Endodermal cell (in vitro differentiated cells): ENCODE measurements at regions not wholly inside any gene's neighbourhood (a gene's known extent, or its start where the extent isn't known, plus 50 kb on each side); places are given as distances from the start of the nearest gene placed in this dataset.

ENCODE experiments used
- DNase-seq: peaks from one replicate; pipeline ENCODE4 v3.0.0-alpha.2; 2017
- H3K27ac ChIP-seq: 2 replicates; pipeline ENCODE4 v1.5.1; 2013; ENCODE audit warnings: mild to moderate bottlenecking, low read depth, low read length, moderate library complexity
- H3K27me3 ChIP-seq: 2 replicates; pipeline ENCODE4 v1.6.1; 2013; ENCODE audit warnings: mild to moderate bottlenecking, low read length, moderate library complexity; ENCODE audit not compliant: insufficient read depth, control insufficient read depth, poor library complexity, severe bottlenecking
- H3K36me3 ChIP-seq: 2 replicates; pipeline ENCODE4 v1.7.0; 2013; ENCODE audit warnings: mild to moderate bottlenecking, low read length, moderate library complexity; ENCODE audit not compliant: control insufficient read depth, insufficient read depth
- H3K4me1 ChIP-seq: one replicate; pipeline ENCODE4 v1.7.0; 2013; ENCODE audit warnings: low read length; ENCODE audit not compliant: control insufficient read depth, insufficient read depth
- H3K4me3 ChIP-seq: 2 replicates; pipeline ENCODE4 v1.5.1; 2013; ENCODE audit warnings: mild to moderate bottlenecking, low read length, moderate library complexity
- H3K9ac ChIP-seq: 2 replicates; pipeline ENCODE4 v1.6.1; 2013; ENCODE audit warnings: mild to moderate bottlenecking, low read length, moderate library complexity; ENCODE audit not compliant: poor library complexity, severe bottlenecking; ENCODE audit errors: extremely low read depth
- H3K9me3 ChIP-seq: 2 replicates; pipeline ENCODE4 v1.6.1; 2013; ENCODE audit warnings: mild to moderate bottlenecking, low read length, moderate library complexity; ENCODE audit not compliant: control insufficient read depth
- H3K27ac Mint-ChIP-seq: 2 replicates; pipeline ENCODE4 v1.8.0; 2020; ENCODE audit warnings: mixed read lengths
- H3K27me3 Mint-ChIP-seq: 2 replicates; pipeline ENCODE4 v1.8.0; 2021; ENCODE audit warnings: mild to moderate bottlenecking, mixed read lengths; ENCODE audit not compliant: insufficient read depth
- H3K36me3 Mint-ChIP-seq: 2 replicates; pipeline ENCODE4 v1.8.0; 2020; ENCODE audit warnings: low read depth, mixed read lengths
- H3K4me1 Mint-ChIP-seq: 2 replicates; pipeline ENCODE4 v1.8.0; 2020; ENCODE audit warnings: mixed read lengths
- H3K4me3 Mint-ChIP-seq: 2 replicates; pipeline ENCODE4 v1.8.0; 2020; ENCODE audit warnings: mild to moderate bottlenecking, moderate library complexity, mixed read lengths
- H3K9me3 Mint-ChIP-seq: 2 replicates; pipeline ENCODE4 v1.8.0; 2020; ENCODE audit warnings: mild to moderate bottlenecking, mixed read lengths
- WGBS, 2 experiments: methylation state at CpG; one replicate each; pipeline versions ENCODE4 v1.1.5 to v1.1.7; 2013; ENCODE audit warnings: missing lambda C conversion rate in 2 of 2, mixed read lengths in 1 of 2; ENCODE audit not compliant: insufficient coverage in 1 of 2, insufficient read length in 1 of 2; 5-methylcytosine and 5-hydroxymethylcytosine counted together
- TF ChIP-seq, protein P1 (sequence below): fragments of 200-600 bp; sonication (generic); conservative IDR thresholded peaks from 2 replicates; pipeline ENCODE4 v1.5.0; 2021; ENCODE audit warnings: antibody characterized with exemption, mild to moderate bottlenecking

DNA sequence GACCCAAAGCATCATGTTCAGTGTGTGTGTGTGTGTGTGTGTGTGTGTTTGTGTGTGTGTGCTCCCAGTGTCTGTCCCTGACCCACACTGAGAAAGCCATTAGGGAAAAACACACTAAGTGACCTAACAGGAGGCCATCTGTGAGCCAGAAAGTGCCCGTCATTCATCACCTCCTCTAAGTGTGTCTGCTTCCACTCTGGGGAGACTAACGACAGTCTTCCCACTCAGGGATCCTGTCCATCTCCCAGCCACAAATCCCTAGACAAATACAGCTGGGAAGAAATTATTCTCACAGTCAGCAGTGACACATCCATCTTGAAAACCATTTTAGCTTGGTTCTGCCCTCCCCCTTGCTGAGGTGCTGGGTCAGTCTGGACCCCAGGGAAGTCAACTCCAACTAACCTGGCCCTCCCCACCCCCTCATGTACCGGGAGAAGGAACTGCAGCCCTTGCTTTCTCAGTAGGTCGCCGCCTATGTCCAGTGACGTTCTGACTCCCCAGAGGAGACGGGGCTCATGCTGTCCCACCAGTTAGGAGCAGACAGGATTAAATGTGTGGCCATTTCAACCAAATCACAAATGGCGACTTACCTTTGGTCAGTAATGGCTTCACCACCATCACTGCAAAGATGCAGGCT is 296.5 kb upstream of the ZNF32 start:
- TF ChIP-seq, protein P1, sequence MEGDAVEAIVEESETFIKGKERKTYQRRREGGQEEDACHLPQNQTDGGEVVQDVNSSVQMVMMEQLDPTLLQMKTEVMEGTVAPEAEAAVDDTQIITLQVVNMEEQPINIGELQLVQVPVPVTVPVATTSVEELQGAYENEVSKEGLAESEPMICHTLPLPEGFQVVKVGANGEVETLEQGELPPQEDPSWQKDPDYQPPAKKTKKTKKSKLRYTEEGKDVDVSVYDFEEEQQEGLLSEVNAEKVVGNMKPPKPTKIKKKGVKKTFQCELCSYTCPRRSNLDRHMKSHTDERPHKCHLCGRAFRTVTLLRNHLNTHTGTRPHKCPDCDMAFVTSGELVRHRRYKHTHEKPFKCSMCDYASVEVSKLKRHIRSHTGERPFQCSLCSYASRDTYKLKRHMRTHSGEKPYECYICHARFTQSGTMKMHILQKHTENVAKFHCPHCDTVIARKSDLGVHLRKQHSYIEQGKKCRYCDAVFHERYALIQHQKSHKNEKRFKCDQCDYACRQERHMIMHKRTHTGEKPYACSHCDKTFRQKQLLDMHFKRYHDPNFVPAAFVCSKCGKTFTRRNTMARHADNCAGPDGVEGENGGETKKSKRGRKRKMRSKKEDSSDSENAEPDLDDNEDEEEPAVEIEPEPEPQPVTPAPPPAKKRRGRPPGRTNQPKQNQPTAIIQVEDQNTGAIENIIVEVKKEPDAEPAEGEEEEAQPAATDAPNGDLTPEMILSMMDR: no peak
- DNase-seq: peak; percentile 35
- H3K9me3 Mint-ChIP-seq: peaks cover 2% of the 10 kb centered on the region
- H3K4me3 Mint-ChIP-seq: no peak overlapping the region
- Histone ChIP-seq H3K4me3 (no peak overlapping the region), H3K9me3 (no peaks in the 10 kb centered on the region), H3K4me1 (no peaks in the 10 kb centered on the region), H3K27me3 (no peaks in the 10 kb centered on the region), H3K36me3 (no peaks in the 10 kb centered on the region), H3K27ac (no peak overlapping the region), H3K9ac (no peak overlapping the region)
- WGBS, 2 experiments: 93 to 94% methylated on average over 4 to 8 of the region's 8 CpGs
- peaks cover under 1% of the 10 kb centered on the region for H3K4me1 Mint-ChIP-seq
- H3K27me3 Mint-ChIP-seq: no peaks in the 10 kb centered on the region
- H3K27ac Mint-ChIP-seq: no peak overlapping the region
- no peaks in the 10 kb centered on the region for H3K36me3 Mint-ChIP-seq

DNA sequence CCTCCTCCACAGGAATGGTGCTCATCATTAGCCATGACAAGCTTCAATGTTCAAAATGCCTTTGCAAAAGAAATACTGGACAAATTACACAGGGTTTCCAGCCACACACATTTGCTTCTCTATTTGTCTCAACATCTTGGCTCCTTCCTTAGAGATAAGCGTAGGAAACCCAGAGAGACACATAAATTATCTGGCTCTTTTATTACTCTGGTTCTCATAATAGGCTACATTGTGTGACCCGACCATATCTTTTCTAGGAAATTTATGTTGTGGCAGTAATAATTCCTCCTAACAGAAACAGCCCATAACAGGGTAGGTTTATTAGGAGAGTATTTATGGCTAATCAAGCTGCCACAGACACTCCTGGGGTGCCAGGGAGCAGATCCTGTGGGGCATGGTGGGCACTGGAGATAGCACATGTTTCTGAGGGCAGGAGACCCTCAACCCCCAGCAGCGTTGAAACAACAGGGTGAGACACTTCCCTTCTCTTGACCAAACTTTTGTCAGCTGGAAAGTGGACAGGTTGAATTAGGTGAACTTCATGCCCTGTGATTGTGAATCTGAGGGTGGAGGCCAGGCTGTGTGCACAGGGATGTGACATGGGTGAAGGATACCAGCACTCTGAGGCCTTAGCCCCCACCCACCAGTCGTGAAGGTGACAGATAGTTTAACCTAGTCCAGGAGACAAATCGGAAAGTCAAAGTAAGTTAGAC is 295.9 kb upstream of the ZNF32 start:
- H3K27ac ChIP-seq: no peak overlapping the region
- no peak overlapping the region for H3K27ac Mint-ChIP-seq
- 97% methylated on average over 5 of the region's 5 CpGs; no CpG with 5 or more reads in 1 of the 2 experiments for WGBS, 2 experiments

DNA sequence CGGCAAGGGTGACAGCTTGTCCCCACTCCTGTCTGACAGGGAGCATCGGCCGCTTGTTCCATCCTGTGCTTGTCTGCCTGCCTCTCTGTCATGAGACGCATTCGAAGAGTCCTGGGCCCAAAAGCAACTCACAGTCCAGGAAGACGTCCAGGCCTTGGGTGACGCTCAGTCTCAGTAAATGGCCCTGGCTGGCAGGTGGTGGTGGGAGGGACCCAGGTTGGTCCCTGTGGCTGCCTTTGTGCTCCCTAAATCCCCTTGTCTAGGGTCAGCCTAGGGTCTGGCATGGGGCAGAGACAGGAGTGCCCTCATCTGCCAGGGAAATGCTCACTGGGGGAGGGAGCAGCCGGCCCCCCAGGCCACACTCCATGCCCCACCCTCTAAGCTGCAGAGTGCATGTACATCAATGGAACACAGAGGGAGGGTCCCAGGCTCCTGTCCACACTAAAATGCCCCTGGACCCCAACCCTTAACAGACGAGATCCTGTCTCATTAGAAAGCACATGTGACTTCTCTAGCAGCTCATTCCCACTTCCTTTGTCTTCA is 295.2 kb upstream of the ZNF32 start:
- Mint-ChIP-seq H3K4me1 (peaks cover 6% of the 10 kb centered on the region), H3K4me3 (no peak overlapping the region), H3K36me3 (no peaks in the 10 kb centered on the region), H3K27me3 (no peaks in the 10 kb centered on the region), H3K27ac (no peak overlapping the region), H3K9me3 (no peaks in the 10 kb centered on the region)
- no peaks in the 10 kb centered on the region for H3K36me3 ChIP-seq
- DNase-seq: peak; percentile 36
- H3K27me3 ChIP-seq: no peaks in the 10 kb centered on the region
- H3K27ac ChIP-seq: no peak overlapping the region
- H3K9me3 ChIP-seq: no peaks in the 10 kb centered on the region
- 87 to 91% methylated on average over 9 of the region's 9 CpGs for WGBS, 2 experiments
- TF ChIP-seq, protein P1: no peak
- no peaks in the 10 kb centered on the region for H3K4me1 ChIP-seq
- no peak overlapping the region for H3K9ac ChIP-seq
- no peak overlapping the region for H3K4me3 ChIP-seq

More for the DNA sequence above, 295.9 kb upstream of the ZNF32 start:
- no peaks in the 10 kb centered on the region for H3K4me1 ChIP-seq
- no peaks in the 10 kb centered on the region for H3K36me3 ChIP-seq
- Mint-ChIP-seq H3K9me3 (no peaks in the 10 kb centered on the region), H3K4me3 (no peak overlapping the region), H3K36me3 (no peaks in the 10 kb centered on the region), H3K4me1 (peaks cover 6% of the 10 kb centered on the region), H3K27me3 (no peaks in the 10 kb centered on the region)
- no peak overlapping the region for H3K4me3 ChIP-seq
- TF ChIP-seq, protein P1: no peak
- DNase-seq: peak; percentile 10
- no peaks in the 10 kb centered on the region for H3K27me3 ChIP-seq
- no peak overlapping the region for H3K9ac ChIP-seq
- no peaks in the 10 kb centered on the region for H3K9me3 ChIP-seq
